GM18907 (cell line): ENCODE measurements at regions not wholly inside any gene's neighbourhood (a gene's known extent, or its start where the extent isn't known, plus 50 kb on each side); places are given as distances from the start of the nearest gene placed in this dataset.
A peak's percentile ranks its signal among the peaks of the same experiment; 100 is the strongest.

Experiments
- ATAC-seq: cut with Tn5 transposase; IDR thresholded peaks from one replicate; pipeline ENCODE4 v1.9.1; 2021; ENCODE audit warnings: mild to moderate bottlenecking, moderate library complexity; ENCODE audit not compliant: unreplicated experiment

DNA sequence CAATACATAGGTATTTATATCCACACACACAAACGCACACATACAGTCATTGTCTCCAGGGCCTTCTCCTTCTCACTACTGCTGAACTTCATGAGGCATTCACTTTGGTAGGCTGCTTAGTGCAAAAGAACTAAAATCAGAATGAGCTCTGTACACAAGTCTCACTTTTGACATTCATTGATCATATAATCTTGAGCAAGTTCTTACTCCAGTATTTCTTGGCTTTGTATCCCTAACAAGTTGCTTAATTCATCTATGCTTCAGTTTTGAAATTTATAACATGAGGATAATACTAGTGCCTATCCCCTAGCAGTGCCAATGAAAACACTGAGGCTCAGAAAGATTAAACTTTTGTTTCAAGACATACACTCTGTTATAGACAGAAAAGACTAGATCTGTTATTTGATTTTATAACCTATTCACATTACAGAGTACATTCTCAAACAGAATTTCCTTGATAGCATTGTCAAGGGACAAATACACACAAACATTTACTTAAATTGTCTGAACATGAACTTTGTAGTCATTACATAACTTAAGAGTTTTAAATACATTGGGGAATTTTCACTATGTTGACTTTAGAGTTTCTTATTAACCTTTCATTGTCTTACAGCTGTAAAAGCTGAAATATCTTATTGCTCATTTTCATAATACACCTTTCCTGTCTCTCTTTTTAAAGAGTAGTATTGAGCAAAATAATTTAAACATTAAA is 55.0 kb upstream of the SI start:
- peak; percentile 80 for ATAC-seq

DNA sequence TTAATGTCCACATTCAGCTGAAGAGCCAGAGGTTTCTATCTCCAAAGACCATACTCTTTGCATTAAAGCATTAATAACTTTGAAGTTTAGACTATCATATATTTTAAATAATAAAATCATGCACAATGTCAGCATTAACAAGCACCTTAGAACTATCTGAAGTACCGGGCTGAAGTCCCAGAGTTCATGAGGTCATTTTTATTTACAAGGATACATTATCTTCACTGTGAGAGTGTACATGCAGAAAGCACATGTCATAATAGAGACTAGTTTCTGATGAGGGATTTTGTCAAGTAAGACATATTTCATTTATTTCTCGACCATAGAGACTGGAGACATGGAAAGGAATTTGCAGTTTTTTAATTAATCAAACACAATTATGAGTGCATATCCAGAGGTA is 52.4 kb upstream of the SI start:
- ATAC-seq = no peak

DNA sequence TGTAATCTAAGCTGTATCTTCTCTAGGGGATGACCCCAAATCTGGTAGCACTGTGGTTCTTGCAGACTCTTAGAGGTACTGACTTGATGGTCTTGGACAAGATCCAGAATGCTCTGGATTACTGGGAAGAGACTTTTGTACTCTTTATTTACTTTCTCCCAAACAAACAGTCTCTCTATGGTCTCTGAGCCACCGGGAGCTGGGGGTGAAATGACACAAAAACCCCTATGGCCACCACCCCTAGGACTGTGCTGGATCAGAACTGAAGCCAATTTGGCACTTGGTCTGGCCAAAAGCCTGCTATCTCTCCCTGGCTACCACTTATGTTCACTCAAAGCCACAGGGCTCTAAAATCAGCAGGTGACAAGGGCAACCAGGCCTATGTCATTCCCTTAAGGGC is 50.2 kb upstream of the SI start:
- ATAC-seq = no peak
